LNCAP (cell line): ENCODE measurements at regions not wholly inside any gene's neighbourhood (a gene's known extent, or its start where the extent isn't known, plus 50 kb on each side); places are given as distances from the start of the nearest gene placed in this dataset.

ENCODE experiments used
- CTCF ChIP-seq: fragments of 450-650 bp; IDR thresholded peaks from 2 replicates; pipeline ENCODE4 v1.5.1; 2017; ENCODE audit warnings: mild to moderate bottlenecking

DNA sequence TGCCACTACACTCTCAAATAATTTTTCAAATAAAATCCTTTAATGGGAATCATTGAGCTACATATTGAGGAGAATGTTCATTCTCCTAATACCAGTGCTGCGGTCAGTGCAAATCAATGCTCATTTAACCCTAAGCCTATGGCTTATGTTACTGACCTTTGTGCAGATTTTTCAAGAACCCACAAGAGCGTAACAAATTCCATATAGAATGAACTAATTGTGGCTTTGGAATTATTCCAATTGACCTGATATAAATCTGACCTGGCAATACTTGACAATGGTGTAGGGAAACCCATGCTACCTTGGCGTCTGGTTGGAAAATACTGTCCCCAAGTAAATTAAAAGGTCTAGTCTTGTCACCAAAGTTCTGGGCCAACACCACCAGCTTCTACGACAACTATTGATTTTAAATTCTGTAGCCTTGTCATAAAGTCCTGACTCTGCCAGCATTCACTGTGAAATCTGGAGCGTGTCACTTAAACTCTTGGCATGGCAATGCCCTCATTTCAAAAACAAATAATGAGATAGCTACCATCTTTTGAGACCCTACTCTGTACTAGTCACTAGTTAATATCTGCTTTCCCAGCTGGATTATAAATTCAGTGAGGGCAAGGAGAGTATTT, 320.9 kb downstream of the AHR start:
- TF ChIP-seq CTCF, result no peak

DNA sequence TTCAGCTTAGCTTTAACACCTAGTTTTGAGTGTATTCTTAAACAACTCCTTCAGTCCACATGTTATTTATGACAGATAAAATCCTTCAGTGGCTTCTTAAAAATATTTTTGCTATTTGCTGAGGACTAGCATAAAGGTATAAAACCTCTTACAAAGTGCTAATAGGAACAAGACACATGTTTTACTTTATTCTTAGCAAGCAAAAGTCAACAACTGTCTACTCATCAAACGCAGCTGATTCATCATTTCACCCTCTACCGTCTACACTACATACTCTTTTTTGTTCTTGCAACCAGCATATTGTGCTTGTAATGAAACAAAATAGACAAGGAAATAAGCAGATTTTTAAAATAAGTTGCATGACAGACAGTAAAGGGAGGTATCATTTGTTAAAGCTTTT, 319.7 kb downstream of the SNX13 start:
- TF ChIP-seq CTCF, result no peak

DNA sequence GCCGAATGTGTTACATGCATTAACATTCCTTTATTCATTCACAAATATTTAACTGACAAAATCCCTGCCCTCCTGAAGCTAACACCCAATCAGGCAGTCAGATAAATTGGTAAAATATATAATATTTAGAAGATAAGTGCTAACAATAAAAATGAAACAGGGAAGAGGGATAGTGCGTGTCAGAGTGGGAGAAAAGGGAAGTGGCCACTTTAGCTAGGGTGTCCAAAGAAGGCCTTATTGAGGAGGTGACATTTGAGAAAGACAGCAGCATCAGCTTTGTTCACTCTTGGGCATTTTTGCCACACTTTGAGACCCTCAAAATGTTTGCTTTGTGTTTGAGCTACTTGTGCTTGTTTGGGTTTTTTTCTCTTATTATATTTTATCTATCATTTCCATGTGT, 317.8 kb downstream of the SNX13 start:
- TF ChIP-seq CTCF, result no peak

DNA sequence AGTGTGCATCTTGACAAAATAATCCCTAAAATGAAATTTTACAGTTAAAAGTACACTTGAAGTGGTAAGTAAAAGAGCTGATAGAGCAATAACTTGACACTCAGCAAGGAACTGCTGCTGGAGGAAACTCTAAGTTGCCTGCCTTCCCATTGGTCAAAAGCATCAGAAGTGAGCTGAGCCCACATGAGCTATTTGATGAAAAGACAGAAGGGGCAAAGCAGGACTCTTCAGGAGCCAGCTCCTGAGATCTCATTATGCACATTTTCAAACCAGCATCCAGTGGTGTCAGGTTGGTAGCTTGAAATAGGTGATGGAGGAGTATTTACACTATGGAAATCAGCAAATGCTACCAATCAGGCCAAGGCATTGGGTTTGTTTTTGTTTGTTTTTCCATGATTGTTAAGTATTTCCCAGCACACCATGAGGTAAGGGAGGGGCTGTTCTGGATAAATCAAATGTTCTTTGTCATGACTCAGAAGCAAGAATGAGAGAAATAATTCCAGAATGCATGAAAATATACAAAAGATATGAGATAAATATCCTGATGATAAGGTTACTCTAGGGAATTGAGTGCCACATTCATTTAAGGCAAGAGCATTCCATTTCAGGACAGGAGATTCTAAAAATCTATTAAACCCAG, 316.6 kb downstream of the SNX13 start:
- no peak for TF ChIP-seq CTCF

GRCh38 chr7:17624379-17624778, 315.9 kb downstream of the SNX13 start:
- no peak for TF ChIP-seq CTCF

GRCh38 chr7:17625043-17625442, 315.3 kb downstream of the SNX13 start:
- TF ChIP-seq CTCF, result no peak

DNA sequence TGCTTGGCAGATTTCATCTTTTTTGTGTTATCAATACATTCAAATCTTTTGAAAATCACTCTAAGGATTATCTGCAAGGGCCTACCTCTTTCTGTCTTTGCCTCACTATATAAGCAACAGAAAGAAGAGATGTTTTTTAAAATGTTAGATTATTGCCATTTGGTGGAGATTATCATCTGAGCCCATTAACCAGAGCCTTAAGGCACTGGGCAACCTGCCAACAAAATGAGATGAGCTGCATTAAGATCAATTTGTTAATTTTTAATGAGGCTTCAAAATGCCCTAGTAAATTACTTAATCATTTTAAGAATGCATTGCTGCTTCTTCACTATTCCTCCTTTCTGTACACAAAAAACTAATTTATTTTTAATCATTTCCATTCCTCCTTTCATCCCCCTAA, 314.1 kb downstream of the SNX13 start:
- TF ChIP-seq CTCF, result no peak

GRCh38 chr7:17631061-17631460, 309.2 kb downstream of the SNX13 start:
- no peak for TF ChIP-seq CTCF
